ENCODE measurements at regions not wholly inside any gene's neighbourhood (a gene's known extent, or its start where the extent isn't known, plus 50 kb on each side); places are given as distances from the start of the nearest gene placed in this dataset.

DNA sequence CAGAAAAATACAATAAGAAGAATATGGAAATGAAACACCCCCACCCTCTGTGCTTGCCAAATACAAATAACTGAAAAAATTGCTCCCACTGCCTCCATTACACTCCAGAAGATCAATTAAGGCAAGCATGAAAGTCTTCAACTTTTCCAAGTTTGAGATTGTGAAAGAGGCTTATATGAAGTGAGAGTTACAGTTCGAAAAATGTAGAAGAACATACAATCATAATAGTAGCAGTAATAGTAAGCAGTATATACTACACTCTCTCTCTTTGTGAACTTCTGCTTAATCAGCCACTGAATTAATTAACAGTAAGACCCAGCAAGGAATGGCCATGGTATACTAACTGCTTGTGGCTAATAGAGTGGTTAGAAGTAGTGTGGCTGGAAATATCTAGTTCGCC, 923.2 kb downstream of the RPA4 start:
- no peak for DNase-seq
- Histone ChIP-seq H3K4me1 (no peaks in the 10 kb centered on the region), H3K4me3 (no peak overlapping the region), H3K9me3 (no peaks in the 10 kb centered on the region), H3K36me3 (no peaks in the 10 kb centered on the region), H3K27ac (no peak overlapping the region), H3K27me3 (no peaks in the 10 kb centered on the region)
- intact Hi-C loops (cut with DNase I; ENCODE audit: low total_unique reads): no loop called here
- TF ChIP-seq, protein P1, sequence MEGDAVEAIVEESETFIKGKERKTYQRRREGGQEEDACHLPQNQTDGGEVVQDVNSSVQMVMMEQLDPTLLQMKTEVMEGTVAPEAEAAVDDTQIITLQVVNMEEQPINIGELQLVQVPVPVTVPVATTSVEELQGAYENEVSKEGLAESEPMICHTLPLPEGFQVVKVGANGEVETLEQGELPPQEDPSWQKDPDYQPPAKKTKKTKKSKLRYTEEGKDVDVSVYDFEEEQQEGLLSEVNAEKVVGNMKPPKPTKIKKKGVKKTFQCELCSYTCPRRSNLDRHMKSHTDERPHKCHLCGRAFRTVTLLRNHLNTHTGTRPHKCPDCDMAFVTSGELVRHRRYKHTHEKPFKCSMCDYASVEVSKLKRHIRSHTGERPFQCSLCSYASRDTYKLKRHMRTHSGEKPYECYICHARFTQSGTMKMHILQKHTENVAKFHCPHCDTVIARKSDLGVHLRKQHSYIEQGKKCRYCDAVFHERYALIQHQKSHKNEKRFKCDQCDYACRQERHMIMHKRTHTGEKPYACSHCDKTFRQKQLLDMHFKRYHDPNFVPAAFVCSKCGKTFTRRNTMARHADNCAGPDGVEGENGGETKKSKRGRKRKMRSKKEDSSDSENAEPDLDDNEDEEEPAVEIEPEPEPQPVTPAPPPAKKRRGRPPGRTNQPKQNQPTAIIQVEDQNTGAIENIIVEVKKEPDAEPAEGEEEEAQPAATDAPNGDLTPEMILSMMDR (IDR thresholded peaks at IDR 0.05): no peak
- no peak for TF ChIP-seq POLR2A (IDR thresholded peaks at IDR 0.05)

DNA sequence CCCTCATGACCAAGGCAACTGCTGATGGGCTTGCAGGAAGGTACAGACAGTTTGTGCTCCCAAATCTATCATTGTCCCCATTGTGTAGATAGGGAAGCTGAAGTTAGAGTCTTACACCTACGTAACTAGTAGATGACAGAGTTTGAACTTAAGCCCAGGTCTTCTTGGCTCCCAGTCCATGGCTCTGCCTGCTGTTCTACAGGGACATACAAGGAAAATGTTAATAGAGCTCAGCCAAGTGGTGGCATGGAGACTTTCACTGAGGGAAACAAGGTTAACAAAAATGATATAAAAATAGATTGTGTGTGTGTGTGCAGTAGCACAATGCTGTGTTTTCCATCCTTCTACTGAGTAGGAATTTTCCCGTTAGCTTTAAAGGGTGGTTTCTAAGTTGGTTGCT, 936.5 kb downstream of the RPA4 start:
- no peak overlapping the region for H3K4me3 ChIP-seq
- no peak overlapping the region for H3K27ac ChIP-seq
- no peaks in the 10 kb centered on the region for H3K9me3 ChIP-seq
- H3K27me3 ChIP-seq: no peaks in the 10 kb centered on the region
- intact Hi-C loops (cut with DNase I; ENCODE audit: low total_unique reads): no loop called here
- TF ChIP-seq POLR2A (IDR thresholded peaks at IDR 0.05): no peak
- TF ChIP-seq, protein P1 (IDR thresholded peaks at IDR 0.05): no peak
- no peaks in the 10 kb centered on the region for H3K36me3 ChIP-seq
- H3K4me1 ChIP-seq: no peaks in the 10 kb centered on the region
- DNase-seq: no peak

DNA sequence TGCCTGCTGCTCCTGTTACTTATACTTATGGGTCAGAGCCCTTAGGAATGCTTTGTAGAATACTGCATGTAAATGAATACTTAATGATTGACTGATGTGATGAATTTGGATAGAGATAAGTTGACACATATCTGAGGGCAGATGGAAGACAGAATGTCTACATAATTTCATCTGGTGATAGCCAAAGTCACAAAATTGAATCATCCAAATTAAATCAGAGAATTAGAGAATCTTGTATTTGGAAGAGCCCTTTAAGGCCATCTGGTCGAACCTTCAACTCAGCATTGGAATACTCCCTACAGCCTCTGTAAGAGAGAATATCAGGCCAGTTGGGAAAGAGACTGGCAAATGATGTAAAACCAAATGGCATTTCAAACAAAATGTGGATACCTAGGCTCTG, 944.8 kb downstream of the RPA4 start:
- intact Hi-C loops (cut with DNase I; ENCODE audit: low total_unique reads): no loop called here
- Histone ChIP-seq H3K36me3 (no peaks in the 10 kb centered on the region), H3K27ac (no peak overlapping the region), H3K27me3 (no peaks in the 10 kb centered on the region), H3K4me3 (no peak overlapping the region), H3K9me3 (no peaks in the 10 kb centered on the region), H3K4me1 (no peaks in the 10 kb centered on the region)
- TF ChIP-seq POLR2A (IDR thresholded peaks at IDR 0.05): no peak
- TF ChIP-seq, protein P1 (IDR thresholded peaks at IDR 0.05): no peak
- no peak for DNase-seq

DNA sequence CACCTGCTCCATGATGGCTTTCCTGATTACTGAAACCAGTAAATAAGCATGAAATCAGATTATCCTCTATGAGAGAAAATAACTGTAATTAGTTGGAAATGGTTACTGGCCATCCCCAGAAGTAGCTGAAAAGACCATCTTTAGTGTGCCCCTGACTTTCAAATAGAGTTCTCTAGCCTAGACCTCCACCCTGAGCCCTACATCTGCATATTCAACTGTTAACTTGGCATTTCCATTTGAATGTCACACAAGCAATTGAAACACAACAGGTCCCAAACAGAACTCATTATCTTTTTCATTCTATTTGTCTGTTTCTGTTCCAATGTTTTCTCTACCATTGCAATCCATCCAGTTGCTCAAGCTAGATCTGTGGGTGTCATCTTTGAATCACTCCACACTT, 952.3 kb downstream of the RPA4 start:
- Histone ChIP-seq H3K27me3 (no peaks in the 10 kb centered on the region), H3K27ac (no peak overlapping the region), H3K36me3 (no peaks in the 10 kb centered on the region), H3K4me3 (no peak overlapping the region), H3K9me3 (no peaks in the 10 kb centered on the region), H3K4me1 (no peaks in the 10 kb centered on the region)
- TF ChIP-seq, protein P1 (IDR thresholded peaks at IDR 0.05): no peak
- no peak for TF ChIP-seq POLR2A (IDR thresholded peaks at IDR 0.05)
- DNase-seq: no peak
- intact Hi-C loops (cut with DNase I; ENCODE audit: low total_unique reads): no loop called here

DNA sequence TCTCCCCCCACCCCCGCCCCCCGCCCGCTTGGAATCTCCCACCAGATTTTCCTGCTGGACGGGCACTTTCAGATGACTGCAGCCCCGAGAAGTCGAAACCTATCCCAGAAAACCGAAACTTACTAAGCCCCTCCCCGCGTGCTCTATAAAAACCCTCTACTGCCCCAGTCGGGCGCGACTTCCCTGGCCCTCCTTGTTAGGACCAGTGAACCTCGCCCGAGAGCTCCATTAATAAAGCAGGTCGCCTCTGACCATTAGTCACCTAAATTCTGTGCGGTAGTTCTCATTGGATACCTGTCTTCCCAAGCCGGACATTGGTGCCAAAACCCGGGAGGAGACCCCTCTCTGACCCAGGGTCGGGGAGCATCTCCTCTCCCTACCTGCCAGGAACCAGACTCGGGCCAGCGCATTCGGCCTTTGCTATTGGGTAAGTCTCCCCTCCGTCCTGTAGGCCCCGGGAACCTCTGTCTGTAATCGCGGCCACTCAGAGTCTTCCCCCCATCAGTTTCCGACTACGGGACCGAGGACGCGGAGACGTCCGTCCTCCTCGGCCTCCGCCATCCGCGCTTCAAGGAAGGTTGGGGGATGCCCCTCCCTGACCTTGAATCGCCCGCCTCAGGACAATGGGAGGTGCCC, 958.0 kb downstream of the RPA4 start:
- no peak overlapping the region for H3K27ac ChIP-seq
- H3K4me1 ChIP-seq: no peaks in the 10 kb centered on the region
- no peak overlapping the region for H3K4me3 ChIP-seq
- DNase-seq: no peak
- no peaks in the 10 kb centered on the region for H3K27me3 ChIP-seq
- H3K9me3 ChIP-seq: no peaks in the 10 kb centered on the region
- TF ChIP-seq POLR2A (IDR thresholded peaks at IDR 0.05): no peak
- TF ChIP-seq, protein P1 (IDR thresholded peaks at IDR 0.05): no peak
- intact Hi-C loops (cut with DNase I; ENCODE audit: low total_unique reads): no loop called here
- H3K36me3 ChIP-seq: no peaks in the 10 kb centered on the region
